ENCODE measurements at regions not wholly inside any gene's neighbourhood (a gene's known extent, or its start where the extent isn't known, plus 50 kb on each side); places are given as distances from the start of the nearest gene placed in this dataset.
"Not testable (repeated sequence)": the region's sequence is repeated elsewhere in the genome, so short reads cannot be mapped to it uniquely, and the experiment has no call there.

GRCh38 chr10:53361281-53361680, 588.7 kb upstream of the MBL2 start:
- TF ChIP-seq, protein P1, sequence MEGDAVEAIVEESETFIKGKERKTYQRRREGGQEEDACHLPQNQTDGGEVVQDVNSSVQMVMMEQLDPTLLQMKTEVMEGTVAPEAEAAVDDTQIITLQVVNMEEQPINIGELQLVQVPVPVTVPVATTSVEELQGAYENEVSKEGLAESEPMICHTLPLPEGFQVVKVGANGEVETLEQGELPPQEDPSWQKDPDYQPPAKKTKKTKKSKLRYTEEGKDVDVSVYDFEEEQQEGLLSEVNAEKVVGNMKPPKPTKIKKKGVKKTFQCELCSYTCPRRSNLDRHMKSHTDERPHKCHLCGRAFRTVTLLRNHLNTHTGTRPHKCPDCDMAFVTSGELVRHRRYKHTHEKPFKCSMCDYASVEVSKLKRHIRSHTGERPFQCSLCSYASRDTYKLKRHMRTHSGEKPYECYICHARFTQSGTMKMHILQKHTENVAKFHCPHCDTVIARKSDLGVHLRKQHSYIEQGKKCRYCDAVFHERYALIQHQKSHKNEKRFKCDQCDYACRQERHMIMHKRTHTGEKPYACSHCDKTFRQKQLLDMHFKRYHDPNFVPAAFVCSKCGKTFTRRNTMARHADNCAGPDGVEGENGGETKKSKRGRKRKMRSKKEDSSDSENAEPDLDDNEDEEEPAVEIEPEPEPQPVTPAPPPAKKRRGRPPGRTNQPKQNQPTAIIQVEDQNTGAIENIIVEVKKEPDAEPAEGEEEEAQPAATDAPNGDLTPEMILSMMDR (IDR thresholded peaks at IDR 0.05): no peak
- no peak for TF ChIP-seq ZFX (IDR thresholded peaks at IDR 0.05; ENCODE audit: borderline replicate concordance)
- no peak overlapping the region for H3K27ac ChIP-seq

GRCh38 chr10:53358978-53359377, 586.4 kb upstream of the MBL2 start:
- not testable (repeated sequence) for H3K27ac ChIP-seq

DNA sequence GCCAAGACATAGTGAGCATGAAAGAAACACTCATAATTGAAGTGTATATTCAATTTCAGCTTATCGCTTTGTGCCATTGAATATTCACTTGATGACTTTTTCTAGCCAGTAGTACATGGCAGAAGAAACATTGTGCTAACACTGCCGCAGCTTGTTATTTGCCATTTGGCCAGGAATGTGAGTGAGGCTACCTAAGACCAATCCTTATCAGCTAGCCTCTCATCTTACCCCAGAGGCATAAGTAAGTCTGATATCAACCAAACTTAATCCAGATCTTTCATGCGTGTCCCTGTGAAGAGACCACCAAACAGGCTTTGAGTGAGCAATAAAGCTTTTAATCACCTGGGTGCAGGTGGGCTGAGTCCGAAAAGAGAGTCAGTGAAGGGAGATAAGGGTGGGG, 586.0 kb upstream of the MBL2 start:
- no peak overlapping the region for H3K27ac ChIP-seq
- no peak for TF ChIP-seq ZFX (IDR thresholded peaks at IDR 0.05; ENCODE audit: borderline replicate concordance)
- TF ChIP-seq, protein P1 (IDR thresholded peaks at IDR 0.05): no peak

DNA sequence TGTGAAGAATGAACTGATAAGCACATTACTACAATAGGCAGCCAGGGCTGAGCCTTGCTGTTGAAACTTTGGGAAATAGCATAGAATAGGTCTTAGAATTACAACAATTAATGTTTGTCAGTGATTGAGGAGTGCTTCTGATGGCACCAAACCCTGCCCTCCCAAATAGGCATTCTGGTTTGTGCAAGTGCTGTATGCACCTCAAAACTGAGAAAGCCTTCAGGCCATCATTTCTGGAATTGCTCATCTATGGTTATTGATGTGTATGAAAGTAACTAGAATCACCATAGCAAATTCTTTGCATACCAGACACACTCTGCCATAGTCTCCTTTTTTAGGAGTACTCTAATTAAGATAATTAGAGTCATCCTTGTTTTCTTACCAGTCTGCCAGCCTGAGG, 585.0 kb upstream of the MBL2 start:
- no peak overlapping the region for H3K27ac ChIP-seq

DNA sequence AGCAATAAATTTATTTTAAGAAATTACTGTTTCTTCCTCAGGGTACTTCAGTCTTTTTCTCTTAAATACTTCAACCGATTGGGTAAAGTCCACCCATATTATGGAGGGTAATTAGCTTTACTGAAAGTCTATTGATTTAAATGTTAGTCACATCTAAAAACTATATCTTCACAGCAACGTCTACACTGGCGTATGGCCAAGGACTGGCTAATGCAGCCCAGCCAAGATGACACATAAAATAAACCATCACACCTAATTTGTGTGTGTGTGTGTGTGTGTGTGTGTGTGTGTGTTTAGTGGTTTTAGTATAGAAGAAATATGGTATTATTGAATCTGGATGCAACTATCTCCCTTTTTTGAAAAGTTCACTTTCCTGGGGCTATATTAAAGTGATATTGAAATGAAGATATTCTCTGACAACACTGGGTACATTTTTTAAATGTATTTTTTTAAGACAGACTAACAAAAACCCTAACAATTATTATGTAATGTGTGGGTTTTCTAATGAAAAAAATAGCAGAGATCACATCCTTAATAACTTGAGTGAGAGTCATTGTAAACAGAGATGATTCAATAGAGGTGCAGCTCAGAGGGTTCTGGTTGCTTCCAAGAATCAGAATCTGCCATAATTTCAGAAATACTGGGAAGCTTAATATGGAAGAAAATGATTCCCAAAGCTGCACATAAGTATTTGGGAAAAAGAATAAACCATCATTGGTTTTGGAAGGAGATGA, 584.2 kb upstream of the MBL2 start:
- no peak overlapping the region for H3K27ac ChIP-seq
- no peak for TF ChIP-seq ZFX (IDR thresholded peaks at IDR 0.05; ENCODE audit: borderline replicate concordance)
- TF ChIP-seq, protein P1 (IDR thresholded peaks at IDR 0.05): no peak

More for the DNA sequence above, 585.0 kb upstream of the MBL2 start:
- no peak for TF ChIP-seq ZFX (IDR thresholded peaks at IDR 0.05; ENCODE audit: borderline replicate concordance)

- not testable (repeated sequence) for H3K27ac ChIP-seq
These were observed 569.9 kb upstream of the MBL2 start for GRCh38 chr10:53342531-53342930.

DNA sequence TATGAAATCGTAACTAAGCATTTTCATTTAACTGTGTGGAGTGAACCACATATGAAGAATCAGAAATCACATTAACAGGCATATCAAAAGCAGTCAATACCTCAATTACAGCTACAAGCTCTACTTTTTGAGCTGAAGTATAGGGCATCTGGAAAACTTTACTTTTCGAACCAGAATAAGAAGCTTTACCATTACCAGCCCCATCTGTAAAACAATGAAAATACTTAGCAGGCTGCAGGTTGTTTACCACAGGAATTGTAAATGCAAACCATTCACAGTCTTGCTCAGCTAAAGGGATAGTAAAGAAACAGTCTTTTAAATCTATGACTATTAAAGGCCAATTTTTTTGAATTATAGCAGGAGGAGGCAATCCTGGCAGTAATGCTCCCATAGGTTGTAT, 565.6 kb upstream of the MBL2 start:
- H3K27ac ChIP-seq: not testable (repeated sequence)

DNA sequence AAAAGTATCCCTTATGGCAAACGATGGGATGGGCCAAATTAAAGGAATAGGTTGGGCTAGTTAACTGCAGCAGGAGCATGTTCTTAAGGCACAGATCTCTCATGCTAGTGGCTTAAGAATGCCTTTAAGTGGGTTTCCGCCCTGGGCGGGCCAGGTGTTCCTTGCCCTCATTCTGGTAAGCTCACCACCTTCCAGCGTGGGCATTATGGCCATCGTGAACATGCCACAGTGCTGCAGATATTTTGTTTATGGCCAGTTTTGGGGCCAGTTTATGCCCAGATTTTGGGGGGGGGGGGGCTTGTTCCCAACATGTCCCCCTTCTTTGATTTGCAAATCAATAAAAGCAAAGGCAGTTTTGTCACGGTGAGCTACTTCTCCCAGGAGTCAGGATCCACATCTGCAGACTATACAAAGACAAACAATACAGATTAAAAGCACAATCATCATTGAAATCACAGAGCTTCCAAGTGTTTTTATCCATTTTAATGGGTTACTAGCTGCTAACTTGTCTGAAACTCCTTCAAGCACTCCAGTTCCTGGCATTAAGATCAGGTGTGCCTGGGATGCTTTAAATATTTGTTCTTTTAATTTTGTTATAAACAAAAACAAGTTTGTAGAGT, 563.3 kb upstream of the MBL2 start:
- not testable (repeated sequence) for H3K27ac ChIP-seq

GRCh38 chr10:53331460-53331859, 558.9 kb upstream of the MBL2 start:
- H3K27ac ChIP-seq: no peak overlapping the region
- TF ChIP-seq, protein P1 (IDR thresholded peaks at IDR 0.05): no peak
- TF ChIP-seq ZFX (IDR thresholded peaks at IDR 0.05; ENCODE audit: borderline replicate concordance): no peak

GRCh38 chr10:53326401-53327305, 554.1 kb upstream of the MBL2 start:
- H3K27ac ChIP-seq: not testable (repeated sequence)

All from 22Rv1 (cell line).